Erythroblast (primary cell): ENCODE measurements at regions not wholly inside any gene's neighbourhood (a gene's known extent, or its start where the extent isn't known, plus 50 kb on each side); places are given as distances from the start of the nearest gene placed in this dataset.

Source experiments
- GATA1 ChIP-seq: IDR thresholded peaks from 2 replicates; pipeline ENCODE4 v1.6.1; 2011; ENCODE audit warnings: low read depth, mild to moderate bottlenecking, control low read depth, low read length, moderate library complexity
- POLR2A ChIP-seq: IDR thresholded peaks from 2 replicates; pipeline ENCODE4 v1.6.1; 2011; ENCODE audit warnings: mild to moderate bottlenecking, low read length

GRCh38 chr3:96548073-96548472 lies 266.3 kb upstream of the EPHA6 start:
- TF ChIP-seq POLR2A (no peak), GATA1 (no peak)
